Islet precursor cell (in vitro differentiated cells): ENCODE measurements at regions not wholly inside any gene's neighbourhood (a gene's known extent, or its start where the extent isn't known, plus 50 kb on each side); places are given as distances from the start of the nearest gene placed in this dataset.
"Not testable (repeated sequence)": the region's sequence is repeated elsewhere in the genome, so short reads cannot be mapped to it uniquely, and the experiment has no call there.

Source experiments
- DNase-seq: peaks from one replicate; pipeline ENCODE4 v3.0.0-alpha.2; 2018

GRCh38 chr14:105925615-105926372 lies 399.4 kb downstream of the TMEM121 start:
- DNase-seq = no peak

DNA sequence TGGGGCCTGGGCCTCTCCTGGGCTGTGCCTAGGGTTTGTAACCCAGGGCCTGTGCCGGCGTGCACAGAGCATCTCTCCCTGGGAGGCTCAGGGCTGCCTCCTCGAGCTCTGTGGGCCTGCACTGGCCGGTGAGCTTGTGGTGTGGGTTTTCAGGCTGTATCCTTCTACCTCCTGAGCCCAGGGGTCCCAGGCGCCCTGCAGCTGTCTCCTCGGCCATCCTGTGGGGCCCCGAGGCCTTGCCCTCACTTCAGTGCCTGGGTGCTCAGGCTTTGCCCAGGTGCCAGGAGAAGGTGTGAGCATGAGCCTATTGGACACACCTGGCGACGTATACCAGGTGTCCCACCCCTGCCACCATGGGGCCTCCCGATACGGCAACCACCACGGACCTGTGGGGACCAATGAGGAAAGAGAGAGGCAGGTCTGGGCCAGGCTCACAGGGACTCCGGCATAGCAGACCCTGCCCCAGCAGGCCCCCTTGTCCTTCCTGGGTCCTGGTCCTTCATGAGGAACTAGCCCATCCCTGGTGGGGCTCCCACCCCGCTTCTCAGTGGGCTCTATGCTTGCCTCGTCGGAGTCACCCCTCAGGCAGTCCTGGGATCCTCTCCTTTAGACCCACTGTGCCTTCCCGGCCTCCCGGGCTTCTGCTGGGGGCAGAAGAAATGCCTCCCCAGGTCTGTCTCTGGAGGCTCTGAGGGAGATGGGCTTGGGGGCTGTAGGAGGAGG lies 400.2 kb downstream of the TMEM121 start:
- no peak for DNase-seq

GRCh38 chr14:105927096-105928060 lies 401.0 kb downstream of the TMEM121 start:
- no peak for DNase-seq

- DNase-seq = not testable (repeated sequence)
These were observed 402.1 kb downstream of the TMEM121 start for GRCh38 chr14:105928171-105929111.

DNA sequence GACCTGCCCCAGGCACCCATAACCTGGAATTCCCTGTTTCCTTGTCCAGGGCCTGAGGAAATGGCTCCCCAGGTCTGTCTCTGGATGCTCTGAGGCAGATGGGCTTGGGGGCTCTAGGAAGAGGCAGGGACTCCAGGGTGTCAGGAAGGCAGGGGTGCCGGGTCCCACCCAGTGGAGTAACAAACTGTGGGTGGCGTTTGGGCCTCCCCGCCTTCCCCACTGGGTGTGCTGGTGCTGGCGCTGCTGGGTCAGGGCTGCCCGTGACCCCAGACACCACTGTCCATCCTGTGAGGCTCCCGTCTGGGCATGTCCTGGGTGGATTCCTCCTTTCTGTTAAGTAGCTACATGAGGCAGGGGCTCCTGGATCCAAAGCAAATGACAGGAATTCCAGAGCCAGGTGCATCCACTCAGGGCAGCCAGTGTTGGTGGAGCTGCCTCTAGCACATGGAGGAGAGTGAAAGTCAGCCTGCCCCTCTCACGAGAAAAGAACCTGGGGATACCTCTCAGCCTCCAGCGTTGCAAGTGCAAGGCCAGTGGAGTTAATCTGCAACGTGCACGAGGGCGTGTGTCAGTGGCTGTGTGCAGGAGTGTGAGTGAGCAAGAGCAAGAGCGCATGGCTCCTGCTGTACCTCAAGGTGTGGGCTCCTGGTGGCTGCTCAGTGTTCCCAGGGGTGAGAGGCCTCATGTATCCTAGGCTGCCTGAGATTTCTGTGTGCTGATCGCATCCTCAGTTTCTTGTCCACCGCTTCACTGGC lies 403.1 kb downstream of the TMEM121 start:
- DNase-seq = no peak

DNA sequence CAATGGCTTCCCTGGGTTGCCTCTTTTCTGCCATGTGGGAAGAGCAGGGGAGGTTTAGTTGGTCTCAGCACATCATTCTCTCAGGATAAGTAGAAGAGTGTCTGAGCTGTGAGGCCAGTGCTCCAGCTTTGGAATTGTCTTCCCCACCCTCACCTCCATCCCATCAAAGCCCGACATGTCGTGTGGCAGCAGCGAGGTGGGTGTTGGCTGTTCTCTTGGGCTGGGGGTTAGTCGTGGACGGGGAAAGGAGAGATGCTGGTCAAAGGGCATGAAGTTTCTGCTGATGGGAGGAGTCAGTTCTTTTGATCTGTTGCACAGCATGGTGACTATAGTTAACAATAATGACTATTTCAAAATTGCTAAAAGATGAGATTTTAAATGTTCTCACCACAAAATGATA lies 404.2 kb downstream of the TMEM121 start:
- DNase-seq = no peak

- peak; percentile 10 for DNase-seq
These were observed 405.6 kb downstream of the TMEM121 start for GRCh38 chr14:105931808-105932483.

GRCh38 chr14:105933238-105933637 lies 406.9 kb downstream of the TMEM121 start:
- DNase-seq = peak; percentile 4

- DNase-seq = peak; percentile 2
These were observed 409.0 kb downstream of the TMEM121 start for GRCh38 chr14:105935384-105935783.

- peak; percentile 20 for DNase-seq
These were observed 411.1 kb downstream of the TMEM121 start for GRCh38 chr14:105937253-105938054.

GRCh38 chr14:105938055-105938863 lies 411.9 kb downstream of the TMEM121 start:
- DNase-seq = peak; percentile 24

DNA sequence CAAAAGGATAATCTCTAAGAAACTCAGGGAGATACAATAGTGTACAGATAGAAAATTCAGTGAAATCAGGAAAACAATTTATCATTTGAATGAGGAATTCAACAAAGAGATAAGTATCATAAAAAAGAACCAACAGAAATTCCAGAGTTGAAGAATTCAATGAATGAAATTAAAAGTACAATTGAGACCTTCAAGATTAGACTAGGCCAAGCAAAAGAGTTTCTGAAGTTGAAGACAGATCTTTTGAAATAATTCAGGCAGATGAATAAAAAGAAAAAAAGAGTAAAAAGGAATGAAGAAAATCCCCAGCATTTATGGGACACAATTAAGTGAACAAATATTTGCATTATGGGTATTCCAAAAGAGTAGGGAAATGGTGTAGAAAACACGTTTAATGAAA lies 412.6 kb downstream of the TMEM121 start:
- DNase-seq = no peak

DNA sequence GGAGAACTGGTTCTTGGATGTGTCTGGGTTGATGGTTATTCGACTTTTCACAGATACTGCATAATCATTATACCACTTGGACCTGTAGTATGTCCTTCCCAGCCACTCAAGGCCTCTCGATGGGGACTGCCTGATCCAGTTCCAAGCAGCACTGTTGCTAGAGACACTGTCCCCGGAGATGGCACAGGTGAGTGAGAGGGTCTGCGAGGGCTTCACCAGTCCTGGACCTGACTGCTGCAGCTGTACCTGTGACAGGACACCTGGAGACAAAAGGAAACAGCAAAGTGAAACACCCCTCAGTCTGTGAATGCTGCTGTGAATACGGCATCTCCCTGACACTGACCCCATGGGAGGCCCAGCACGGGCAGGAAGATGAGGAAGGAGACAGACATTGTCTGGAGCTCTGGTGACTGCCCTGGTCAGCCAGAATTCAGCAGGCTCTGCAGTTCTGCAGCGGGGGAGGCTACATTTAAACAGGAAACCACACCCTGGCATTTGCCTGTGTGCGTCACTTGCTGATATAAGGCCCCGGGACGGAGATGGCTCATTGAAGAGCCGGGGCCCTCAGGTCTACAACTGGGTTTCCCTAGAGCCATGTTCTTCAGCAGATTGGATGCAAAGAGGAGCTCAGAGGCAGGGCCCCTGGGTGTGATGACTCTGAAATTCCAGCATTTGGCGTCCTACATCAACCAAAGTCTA lies 413.6 kb downstream of the TMEM121 start:
- peak; percentile 23 for DNase-seq

DNA sequence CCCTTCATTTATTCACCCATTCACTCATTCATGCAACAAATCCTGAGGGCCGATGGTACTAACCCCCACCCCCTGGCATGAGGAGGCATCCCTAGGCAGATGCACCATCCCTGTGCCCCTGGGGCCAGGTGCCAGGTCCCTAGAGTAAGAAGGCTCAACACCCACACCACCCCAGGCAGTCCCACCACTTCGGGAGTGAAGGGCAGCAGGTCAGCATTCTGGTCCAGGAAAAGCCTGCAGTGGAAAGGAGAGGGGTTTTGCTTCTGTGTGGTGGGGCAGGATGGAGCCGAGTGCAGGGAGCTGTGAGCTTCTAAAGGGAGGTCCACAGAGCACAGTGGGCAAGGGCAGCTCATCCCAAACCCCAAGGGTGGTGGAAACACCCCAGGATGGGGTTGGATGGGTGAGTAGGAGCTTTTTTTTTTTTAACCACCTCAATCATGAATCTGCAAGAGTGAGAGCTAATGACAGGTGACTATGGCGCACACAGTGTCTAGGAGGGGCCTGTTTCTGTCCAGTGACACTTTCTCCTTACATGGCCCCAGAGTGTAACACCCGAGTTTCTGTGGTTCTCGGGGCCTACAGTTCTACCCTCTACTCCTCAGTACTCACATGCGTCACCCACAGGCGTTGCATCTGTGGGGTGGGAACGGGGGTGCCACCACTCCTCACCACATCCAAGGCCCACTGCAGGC lies 414.3 kb downstream of the TMEM121 start:
- peak; percentile 28 for DNase-seq

- DNase-seq = peak; percentile 20
These were observed 415.1 kb downstream of the TMEM121 start for GRCh38 chr14:105941226-105942166.

DNA sequence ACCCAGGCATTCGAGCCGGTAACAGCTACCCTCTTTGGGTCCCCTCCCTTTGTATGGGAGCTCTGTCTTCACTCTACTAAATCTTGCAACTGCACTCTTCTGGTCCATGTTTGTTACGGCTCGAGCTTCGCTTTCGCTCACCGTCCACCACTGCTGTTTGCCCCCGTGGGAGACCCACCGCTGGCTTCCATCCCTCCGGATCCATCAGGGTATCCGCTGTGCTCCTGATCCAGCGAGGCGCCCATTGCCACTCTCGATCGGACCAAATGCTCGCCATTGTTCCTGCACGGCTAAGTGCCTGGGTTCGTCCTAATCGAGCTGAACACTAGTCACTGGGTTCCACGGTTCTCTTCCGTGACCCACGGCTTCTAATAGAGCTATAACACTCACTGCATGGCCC lies 416.3 kb downstream of the TMEM121 start:
- DNase-seq = not testable (repeated sequence)
